HK-2 (cell line): ENCODE measurements at regions not wholly inside any gene's neighbourhood (a gene's known extent, or its start where the extent isn't known, plus 50 kb on each side); places are given as distances from the start of the nearest gene placed in this dataset.
A peak's percentile ranks its signal among the peaks of the same experiment; 100 is the strongest.

ENCODE experiments used
- DNase-seq: peaks from one replicate; pipeline ENCODE4 v3.0.0-alpha.2; 2018; ENCODE audit not compliant: unreplicated experiment

GRCh38 chr22:47342446-47342845 lies 580.0 kb downstream of the TBC1D22A start:
- DNase-seq: no peak

GRCh38 chr22:47341464-47341863 lies 579.0 kb downstream of the TBC1D22A start:
- DNase-seq: no peak

DNA sequence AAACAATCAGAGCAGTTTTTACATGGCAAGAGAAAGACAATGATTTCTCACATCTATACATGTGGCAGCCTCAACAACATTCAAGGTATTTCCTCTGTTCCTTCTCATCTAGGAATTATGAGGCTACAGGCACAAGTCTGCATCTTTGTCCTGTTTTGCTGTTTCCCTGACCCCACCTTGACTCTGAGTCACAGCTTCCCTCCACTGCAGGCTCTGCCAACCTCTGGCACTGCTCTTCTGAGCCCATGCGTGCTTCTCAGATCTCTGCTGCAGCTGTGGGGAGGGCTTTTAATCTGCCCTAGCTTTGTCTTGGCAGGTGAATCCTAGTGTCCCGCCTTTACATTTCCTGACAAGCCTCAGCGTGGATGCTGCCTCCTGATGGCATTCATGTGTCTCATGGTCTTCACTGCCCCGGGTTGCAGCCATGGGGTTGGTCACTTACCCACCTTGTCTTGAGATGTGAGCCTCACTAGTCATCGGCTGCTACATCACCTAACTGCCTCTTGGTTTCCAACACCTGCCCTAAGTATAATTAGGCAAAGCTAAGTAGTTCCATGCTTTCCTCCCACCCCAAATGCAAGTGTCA lies 578.5 kb downstream of the TBC1D22A start:
- DNase-seq: no peak

GRCh38 chr22:47337161-47337621 lies 574.7 kb downstream of the TBC1D22A start:
- no peak for DNase-seq

DNA sequence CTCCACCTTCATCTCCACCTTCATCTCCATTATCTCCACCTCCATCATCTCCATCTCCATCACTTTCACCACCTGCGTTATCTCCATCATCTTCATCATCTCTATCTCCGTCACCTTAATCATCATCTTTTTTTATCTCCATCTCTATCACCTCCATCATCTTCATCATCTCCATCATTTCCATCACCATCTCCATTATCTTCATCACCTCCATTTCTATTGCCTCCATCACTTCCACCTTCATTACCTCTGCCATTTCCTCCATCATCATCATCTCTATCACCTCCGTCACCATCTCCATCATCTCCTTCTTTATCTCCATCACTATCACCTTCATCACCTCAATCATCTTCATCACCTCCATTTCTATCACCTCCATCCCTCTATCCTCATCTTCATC lies 573.5 kb downstream of the TBC1D22A start:
- no peak for DNase-seq

- no peak for DNase-seq
These were observed 573.0 kb downstream of the TBC1D22A start for GRCh38 chr22:47335460-47335859.

DNA sequence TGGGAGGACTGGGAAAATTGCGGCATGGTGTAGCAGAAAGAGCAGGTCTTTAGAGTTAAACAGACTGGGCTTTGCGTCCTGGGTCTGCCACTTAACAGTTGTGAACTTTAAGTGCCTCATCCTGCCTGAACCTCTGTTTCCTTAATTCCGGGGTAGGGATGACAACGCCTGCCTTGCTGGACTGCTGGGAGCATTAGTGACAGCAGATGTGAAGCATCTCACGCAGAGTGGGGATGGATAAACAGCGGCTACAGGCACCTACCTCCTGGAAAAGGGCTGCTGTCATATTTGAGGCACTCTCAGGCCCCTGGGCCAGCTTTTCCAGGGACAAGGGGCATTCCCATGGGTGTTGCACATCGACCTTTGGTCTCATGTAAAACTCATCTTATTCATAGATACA lies 572.2 kb downstream of the TBC1D22A start:
- no peak for DNase-seq

- no peak for DNase-seq
These were observed 571.2 kb downstream of the TBC1D22A start for GRCh38 chr22:47333625-47334024.

DNA sequence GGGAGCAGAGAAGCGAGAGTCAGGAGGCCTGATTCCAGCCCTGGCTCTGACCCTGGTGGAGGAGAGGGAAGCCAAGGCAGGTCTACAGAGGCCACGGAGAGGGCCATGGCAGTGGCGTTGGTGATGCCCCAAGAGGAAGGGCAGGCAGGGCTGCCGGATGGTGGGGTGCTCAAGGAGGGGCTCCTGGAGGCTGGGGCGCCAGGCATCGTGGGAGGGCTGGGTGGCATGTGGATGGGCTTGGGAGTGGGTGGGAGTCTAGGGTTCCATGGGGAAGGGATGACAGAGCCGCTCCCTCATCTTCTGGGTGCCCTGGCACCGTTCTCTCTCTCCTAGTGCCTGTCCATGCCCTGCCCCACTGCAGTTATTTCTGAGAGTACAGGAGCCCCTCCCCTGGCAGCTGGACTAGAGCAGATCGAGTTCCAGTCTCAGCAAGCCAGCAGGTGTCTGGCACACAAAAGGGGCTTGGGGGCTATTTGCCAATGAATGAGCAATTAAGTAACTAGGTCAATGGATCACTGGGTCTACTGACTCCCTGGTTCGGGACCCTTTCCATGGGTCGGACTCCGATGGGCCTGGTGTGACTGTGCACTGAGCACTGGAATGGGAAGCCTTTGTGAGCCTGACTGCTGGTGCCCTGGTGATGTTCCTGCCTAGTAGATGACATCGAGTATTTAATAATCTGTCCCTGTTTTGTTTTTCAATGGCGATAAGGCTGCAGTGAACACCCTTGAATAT lies 570.0 kb downstream of the TBC1D22A start:
- no peak for DNase-seq

DNA sequence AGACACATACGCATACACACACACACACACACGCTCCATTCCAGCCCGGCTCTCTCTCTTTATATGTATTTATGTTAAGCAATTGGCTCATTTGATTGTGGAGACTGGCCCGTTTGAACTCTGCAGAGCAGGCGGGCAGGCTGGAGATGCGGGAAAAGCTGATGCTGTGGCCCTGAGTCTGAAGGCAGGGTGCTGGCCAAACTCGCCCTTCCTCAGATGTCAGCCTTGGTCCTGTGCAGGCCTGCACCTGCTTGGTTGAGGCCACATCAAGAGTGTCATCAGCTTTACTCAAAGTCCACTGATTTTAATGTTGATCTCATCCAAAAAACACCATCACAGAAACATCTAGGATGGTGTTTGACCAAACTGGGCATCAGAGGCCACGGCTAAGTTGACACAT lies 569.3 kb downstream of the TBC1D22A start:
- no peak for DNase-seq

- no peak for DNase-seq
These were observed 567.5 kb downstream of the TBC1D22A start for GRCh38 chr22:47329727-47330650.

- DNase-seq: peak; percentile 35
These were observed 566.2 kb downstream of the TBC1D22A start for GRCh38 chr22:47328550-47329243.

DNA sequence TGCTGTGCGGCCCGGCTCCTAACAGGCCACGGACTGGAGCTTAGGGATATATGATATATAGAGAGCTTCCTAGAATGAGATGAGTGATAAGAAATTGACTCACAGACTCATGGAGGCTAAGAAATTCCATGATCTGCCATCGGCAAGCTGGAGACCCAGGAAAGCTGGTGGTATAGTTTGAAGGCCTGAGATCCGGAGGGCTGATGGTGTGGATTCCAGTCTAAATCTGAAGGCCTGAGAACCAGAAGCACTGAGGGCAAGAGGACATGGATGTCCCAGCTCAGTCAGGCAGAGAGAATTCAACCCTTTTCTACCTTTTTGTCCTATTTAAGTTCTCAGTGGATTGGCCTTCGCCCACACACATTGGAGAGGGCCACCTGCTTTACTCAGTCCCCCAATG lies 564.8 kb downstream of the TBC1D22A start:
- DNase-seq: no peak

GRCh38 chr22:47325249-47325648 lies 562.8 kb downstream of the TBC1D22A start:
- DNase-seq: no peak

DNA sequence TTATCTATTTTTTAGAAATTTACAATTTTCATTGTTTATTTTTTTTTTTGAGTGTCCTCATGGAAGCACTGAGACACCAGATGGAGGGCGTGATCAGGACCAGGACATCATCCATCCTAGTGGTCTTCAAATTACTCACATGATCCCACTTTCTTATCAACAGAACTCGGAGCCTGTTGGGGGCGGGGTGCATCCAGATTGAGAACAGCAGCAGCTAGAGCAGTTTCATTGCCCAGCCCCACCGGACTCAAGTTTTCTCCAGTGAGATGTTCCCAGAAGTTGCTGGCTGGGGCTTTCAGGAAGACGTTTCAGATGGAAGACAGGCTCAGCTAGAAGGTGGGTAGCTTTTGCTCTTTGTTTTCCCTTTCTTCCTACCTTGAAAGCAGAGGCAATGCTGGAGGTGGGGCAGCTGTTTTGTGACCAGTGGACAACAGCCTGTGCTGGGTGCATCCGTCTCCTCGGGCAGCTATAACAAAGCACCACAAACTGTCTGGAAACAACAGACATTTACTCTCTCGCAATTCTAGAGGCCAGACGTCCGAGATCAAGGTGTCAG lies 562.1 kb downstream of the TBC1D22A start:
- no peak for DNase-seq

DNA sequence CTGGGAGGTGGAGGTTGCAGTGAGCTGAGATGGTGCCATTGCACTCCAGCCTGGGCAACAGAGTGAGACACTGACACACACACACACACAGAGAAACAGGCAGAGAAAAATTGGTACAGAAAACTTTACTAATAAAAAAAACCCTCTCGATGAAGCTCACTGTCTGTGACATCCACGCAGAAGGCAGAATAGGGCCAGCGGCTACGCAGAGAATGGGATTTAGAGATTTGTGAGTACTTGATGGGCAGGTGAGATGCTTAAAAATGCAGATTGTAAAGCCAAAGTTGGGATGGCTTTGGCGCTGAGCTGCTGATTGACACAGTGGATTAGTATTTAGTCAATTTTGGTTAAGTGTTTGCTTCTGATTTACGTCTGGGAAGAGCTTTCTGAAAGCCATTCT lies 561.1 kb downstream of the TBC1D22A start:
- DNase-seq: no peak

DNA sequence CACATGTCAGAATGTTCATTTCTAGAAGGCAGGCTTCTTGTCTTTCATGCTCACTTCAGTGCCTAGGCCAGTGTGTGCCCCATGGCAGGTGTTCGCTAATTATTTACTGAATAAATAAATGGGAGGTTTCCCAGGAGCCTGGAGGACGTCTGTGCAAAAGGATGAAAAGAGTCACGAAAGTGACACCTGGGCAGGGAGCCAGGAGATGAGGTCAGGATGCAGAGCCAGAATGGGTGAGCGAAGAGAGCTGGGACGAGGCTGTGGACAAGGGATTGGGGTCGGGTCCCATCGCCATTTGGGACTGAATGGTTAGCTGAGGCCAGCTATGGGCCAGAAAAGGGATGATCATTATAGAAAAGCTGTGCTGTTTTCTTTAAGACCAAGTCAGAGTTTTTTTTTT lies 560.4 kb downstream of the TBC1D22A start:
- no peak for DNase-seq

GRCh38 chr22:47320560-47320959 lies 558.1 kb downstream of the TBC1D22A start:
- DNase-seq: no peak

DNA sequence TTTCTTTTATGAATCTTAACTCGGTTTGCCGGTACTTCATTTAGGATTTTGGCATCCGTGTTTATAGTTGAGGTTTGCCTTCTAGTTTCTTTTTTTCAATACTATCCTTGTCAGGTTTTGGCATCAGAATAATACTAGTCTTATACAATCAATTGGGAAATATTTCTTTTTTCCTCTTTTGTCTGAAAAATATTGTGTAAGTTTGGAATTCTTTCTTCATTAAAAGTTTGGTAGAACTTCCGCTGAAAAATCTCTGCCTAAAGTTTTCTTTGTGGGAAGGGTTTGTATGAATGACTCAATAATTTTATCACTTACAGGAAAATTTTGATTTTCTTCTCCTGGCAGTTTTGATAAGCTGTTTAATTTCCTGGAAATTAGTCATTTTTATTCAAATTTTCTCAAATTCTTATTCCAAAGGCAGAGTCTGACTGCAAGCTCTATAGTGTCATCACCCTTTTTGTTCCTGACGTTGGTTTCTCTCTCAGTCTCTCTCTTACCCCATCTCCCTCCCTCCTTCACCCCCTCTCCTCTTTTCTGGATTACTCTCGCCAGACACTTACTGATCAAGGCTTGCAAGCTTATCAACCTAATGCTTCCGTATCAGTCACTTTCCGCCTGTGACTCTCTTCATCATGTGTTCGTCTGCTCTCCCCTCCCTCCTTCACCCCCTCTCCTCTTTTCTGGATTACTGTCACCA lies 555.7 kb downstream of the TBC1D22A start:
- no peak for DNase-seq

DNA sequence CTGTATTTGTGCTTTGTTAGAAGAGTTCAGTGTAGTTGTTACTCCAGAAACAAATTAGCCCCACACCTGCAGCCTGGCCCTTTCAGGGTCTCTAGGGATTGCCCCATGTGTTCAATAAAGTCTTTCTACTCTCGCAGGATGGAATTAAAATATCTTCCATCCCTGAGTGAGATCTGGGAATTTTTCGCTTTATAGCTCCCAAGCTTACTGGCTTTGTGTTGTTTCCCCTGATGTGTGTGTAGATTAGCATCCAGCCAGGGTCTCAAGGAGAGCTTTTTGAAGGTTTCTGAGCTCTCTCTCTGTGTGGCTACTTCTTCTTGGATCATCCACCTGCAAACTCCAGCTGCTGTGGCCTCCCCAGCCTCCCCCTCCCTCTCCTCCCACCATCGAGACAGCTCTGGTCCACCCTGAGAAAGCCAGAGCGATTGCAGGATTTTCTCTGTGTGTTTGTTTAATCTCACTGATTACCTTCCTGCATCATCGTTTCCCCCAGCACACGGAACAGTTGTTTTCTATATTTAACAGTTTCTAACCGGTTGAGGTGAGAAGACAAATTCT lies 553.5 kb downstream of the TBC1D22A start:
- no peak for DNase-seq

DNA sequence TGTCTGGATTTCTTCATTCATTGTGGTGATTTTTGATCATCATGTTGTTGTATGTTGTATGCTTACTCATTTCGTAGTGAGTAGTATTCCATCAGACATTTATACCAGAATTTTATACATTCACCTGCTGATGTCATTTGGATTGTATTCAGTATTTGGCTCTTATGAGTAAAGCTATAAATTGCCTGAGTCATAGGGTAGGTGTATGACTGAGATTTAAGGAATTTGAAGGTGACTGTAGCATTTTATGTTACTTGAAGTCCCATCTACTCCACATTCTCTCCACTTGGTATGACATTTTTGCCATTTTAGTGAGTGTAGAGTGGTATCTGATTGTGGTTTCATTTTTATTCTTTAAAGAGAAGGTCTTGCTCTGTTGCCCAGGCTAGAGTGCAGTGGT lies 548.2 kb downstream of the TBC1D22A start:
- DNase-seq: no peak
